GM23338 (cell line): ENCODE measurements at regions not wholly inside any gene's neighbourhood (a gene's known extent, or its start where the extent isn't known, plus 50 kb on each side); places are given as distances from the start of the nearest gene placed in this dataset.

Experiments
- ATAC-seq: fragments of 200-7000 bp; cut with Tn5 transposase; 3 replicates; pipeline ENCODE4 v1.9.1; 2020
- DNase-seq: peaks from one replicate; pipeline ENCODE4 v3.0.0-alpha.2; 2015; ENCODE audit warnings: low spot score
- H2AFZ ChIP-seq: fragments of 200-600 bp; sonication (generic); 2 replicates; pipeline ENCODE4 v1.8.0; 2016; ENCODE audit warnings: antibody characterized with exemption, mild to moderate bottlenecking, moderate library complexity
- H3F3A ChIP-seq: fragments of 200-600 bp; sonication (generic); replicated peaks from 2 replicates; pipeline ENCODE4 v1.8.0; 2017; ENCODE audit warnings: antibody characterized with exemption, mixed run types, low read depth
- H3K27ac ChIP-seq: fragments of 200-600 bp; sonication (generic); 2 replicates; pipeline ENCODE4 v1.6.1; 2016; ENCODE audit warnings: low read depth
- H3K27me3 ChIP-seq: fragments of 200-600 bp; sonication (generic); 2 replicates; pipeline ENCODE4 v1.8.0; 2016; ENCODE audit warnings: mild to moderate bottlenecking, mixed run types, moderate library complexity; ENCODE audit not compliant: insufficient read depth
- H3K36me3 ChIP-seq: fragments of 200-600 bp; sonication (generic); 2 replicates; pipeline ENCODE4 v1.8.0; 2016; ENCODE audit warnings: mild to moderate bottlenecking; ENCODE audit not compliant: insufficient read depth
- H3K4me1 ChIP-seq: fragments of 200-600 bp; sonication (generic); 2 replicates; pipeline ENCODE4 v1.8.0; 2016; ENCODE audit warnings: mild to moderate bottlenecking, moderate library complexity; ENCODE audit not compliant: insufficient read depth
- H3K4me2 ChIP-seq: fragments of 200-600 bp; sonication (generic); 2 replicates; pipeline ENCODE4 v1.7.1; 2017; ENCODE audit warnings: mixed run types
- H3K4me3 ChIP-seq: fragments of 200-600 bp; sonication (generic); 2 replicates; pipeline ENCODE4 v1.6.1; 2016; ENCODE audit warnings: mixed run types
- H3K79me2 ChIP-seq: fragments of 200-600 bp; sonication (generic); replicated peaks from 2 replicates; pipeline ENCODE4 v1.8.0; 2017; ENCODE audit warnings: mild to moderate bottlenecking; ENCODE audit not compliant: insufficient read depth
- H3K9me2 ChIP-seq: fragments of 200-600 bp; sonication (generic); 2 replicates; pipeline ENCODE4 v1.8.0; 2017; ENCODE audit not compliant: insufficient read depth
- H4K20me1 ChIP-seq: fragments of 200-600 bp; sonication (generic); replicated peaks from 2 replicates; pipeline ENCODE4 v1.8.0; 2017; ENCODE audit warnings: mild to moderate bottlenecking; ENCODE audit not compliant: insufficient read depth
- H3K27ac Mint-ChIP-seq: 2 replicates; pipeline ENCODE4 v1.8.0; 2020; ENCODE audit warnings: inconsistent platforms, mild to moderate bottlenecking, moderate library complexity, mixed read lengths
- H3K27me3 Mint-ChIP-seq: 3 replicates; pipeline ENCODE4 v1.8.0; 2022; ENCODE audit warnings: low read depth, mild to moderate bottlenecking, moderate library complexity, mixed read lengths, inconsistent platforms; ENCODE audit not compliant: insufficient read depth, poor library complexity
- H3K36me3 Mint-ChIP-seq: 3 replicates; pipeline ENCODE4 v1.8.0; 2021; ENCODE audit warnings: low read depth, mild to moderate bottlenecking, inconsistent platforms, moderate library complexity, mixed read lengths
- H3K4me1 Mint-ChIP-seq: 3 replicates; pipeline ENCODE4 v1.8.0; 2020; ENCODE audit warnings: mild to moderate bottlenecking, inconsistent platforms, mixed read lengths
- H3K4me3 Mint-ChIP-seq: 3 replicates; pipeline ENCODE4 v1.8.0; 2021; ENCODE audit warnings: moderate library complexity, mild to moderate bottlenecking, inconsistent platforms, mixed read lengths
- H3K9me3 Mint-ChIP-seq: 3 replicates; pipeline ENCODE4 v1.8.0; 2020; ENCODE audit warnings: moderate library complexity, mild to moderate bottlenecking, inconsistent platforms, mixed read lengths
- CREB1 ChIP-seq: fragments of 250-450 bp; sonication (Bioruptor Pico); IDR thresholded peaks from 2 replicates; pipeline ENCODE4 v1.5.0; 2020; ENCODE audit warnings: low read depth, mild to moderate bottlenecking, moderate library complexity
- EZH2 ChIP-seq: fragments of 200-600 bp; sonication (generic); IDR thresholded peaks from one replicate; pipeline ENCODE4 v1.8.0; 2017; ENCODE audit warnings: antibody characterized with exemption, mild to moderate bottlenecking, low read depth; ENCODE audit not compliant: unreplicated experiment
- EZH2phosphoT487 ChIP-seq: fragments of 200-600 bp; sonication (generic); IDR thresholded peaks from one replicate; pipeline ENCODE4 v1.8.1; 2018; ENCODE audit warnings: antibody characterized with exemption; ENCODE audit not compliant: unreplicated experiment
- JUNB ChIP-seq: IDR thresholded peaks from one replicate; pipeline ENCODE4 v1.6.1; 2016; ENCODE audit warnings: antibody characterized with exemption; ENCODE audit not compliant: unreplicated experiment
- NANOG ChIP-seq: IDR thresholded peaks from 2 replicates; pipeline ENCODE4 v1.6.1; 2016; ENCODE audit warnings: antibody characterized with exemption, borderline replicate concordance
- POLR2AphosphoS5 ChIP-seq: IDR thresholded peaks from 2 replicates; pipeline ENCODE4 v1.6.1; 2016; ENCODE audit warnings: antibody characterized with exemption, low read depth
- STAT1 ChIP-seq: IDR thresholded peaks from one replicate; pipeline ENCODE4 v1.6.1; 2016; ENCODE audit warnings: antibody characterized with exemption; ENCODE audit not compliant: unreplicated experiment
- ZNF114 ChIP-seq: fragments of 250-450 bp; sonication (Bioruptor Pico); IDR thresholded peaks from 2 replicates; pipeline ENCODE4 v1.5.0; 2020; ENCODE audit warnings: mild to moderate bottlenecking, moderate library complexity
- ZNF331 ChIP-seq: fragments of 250-450 bp; sonication (Bioruptor Pico); IDR thresholded peaks from 2 replicates; pipeline ENCODE4 v1.5.0; 2020; ENCODE audit warnings: low read depth, mild to moderate bottlenecking, moderate library complexity
- TF ChIP-seq, protein P1 (sequence below), 2 experiments: fragments of 200-600 bp in 1 of 2; sonication (generic) in 1 of 2; conservative IDR thresholded peaks; 2 replicates each; pipeline versions ENCODE4 v1.5.1 to v1.6.1; 2016 to 2017; ENCODE audit warnings: antibody characterized with exemption in 2 of 2, low read depth in 2 of 2, mild to moderate bottlenecking in 2 of 2, moderate library complexity in 1 of 2
- TF ChIP-seq, protein P2 (sequence below): IDR thresholded peaks from 2 replicates; pipeline ENCODE4 v1.6.1; 2016; ENCODE audit warnings: antibody characterized with exemption
- TF ChIP-seq, protein P3 (sequence below): IDR thresholded peaks from one replicate; pipeline ENCODE4 v1.6.1; 2018; ENCODE audit warnings: antibody characterized with exemption; ENCODE audit not compliant: unreplicated experiment

DNA sequence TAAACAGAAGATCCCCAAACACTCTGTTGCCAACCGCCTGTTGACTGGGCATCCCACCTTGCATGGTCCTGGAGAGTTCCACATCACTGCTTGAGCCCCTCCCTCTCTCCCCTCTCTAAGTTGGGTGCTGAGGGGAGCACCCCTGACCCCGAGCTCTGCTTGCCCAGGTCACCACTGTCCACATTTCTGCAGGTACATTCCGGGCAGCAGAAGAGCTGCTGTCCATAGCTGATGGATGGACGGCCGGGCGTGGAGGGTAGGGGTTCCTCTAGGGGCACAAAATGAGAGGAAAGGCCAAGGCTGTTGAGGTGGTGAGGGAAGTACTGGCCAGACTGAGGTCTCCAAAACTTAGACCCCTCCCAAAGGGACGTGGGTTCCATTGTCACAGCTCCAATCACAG is 227.4 kb upstream of the PPP2R2D start (continued):
- TF ChIP-seq NANOG (no peak), EZH2 (no peak), ZNF331 (CRISPR knock-in tag) (no peak)
- TF ChIP-seq, protein P1, sequence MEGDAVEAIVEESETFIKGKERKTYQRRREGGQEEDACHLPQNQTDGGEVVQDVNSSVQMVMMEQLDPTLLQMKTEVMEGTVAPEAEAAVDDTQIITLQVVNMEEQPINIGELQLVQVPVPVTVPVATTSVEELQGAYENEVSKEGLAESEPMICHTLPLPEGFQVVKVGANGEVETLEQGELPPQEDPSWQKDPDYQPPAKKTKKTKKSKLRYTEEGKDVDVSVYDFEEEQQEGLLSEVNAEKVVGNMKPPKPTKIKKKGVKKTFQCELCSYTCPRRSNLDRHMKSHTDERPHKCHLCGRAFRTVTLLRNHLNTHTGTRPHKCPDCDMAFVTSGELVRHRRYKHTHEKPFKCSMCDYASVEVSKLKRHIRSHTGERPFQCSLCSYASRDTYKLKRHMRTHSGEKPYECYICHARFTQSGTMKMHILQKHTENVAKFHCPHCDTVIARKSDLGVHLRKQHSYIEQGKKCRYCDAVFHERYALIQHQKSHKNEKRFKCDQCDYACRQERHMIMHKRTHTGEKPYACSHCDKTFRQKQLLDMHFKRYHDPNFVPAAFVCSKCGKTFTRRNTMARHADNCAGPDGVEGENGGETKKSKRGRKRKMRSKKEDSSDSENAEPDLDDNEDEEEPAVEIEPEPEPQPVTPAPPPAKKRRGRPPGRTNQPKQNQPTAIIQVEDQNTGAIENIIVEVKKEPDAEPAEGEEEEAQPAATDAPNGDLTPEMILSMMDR (conservative IDR thresholded peaks at IDR 0.05; ENCODE audit: low read depth in 2 of 2) = no peak

DNA sequence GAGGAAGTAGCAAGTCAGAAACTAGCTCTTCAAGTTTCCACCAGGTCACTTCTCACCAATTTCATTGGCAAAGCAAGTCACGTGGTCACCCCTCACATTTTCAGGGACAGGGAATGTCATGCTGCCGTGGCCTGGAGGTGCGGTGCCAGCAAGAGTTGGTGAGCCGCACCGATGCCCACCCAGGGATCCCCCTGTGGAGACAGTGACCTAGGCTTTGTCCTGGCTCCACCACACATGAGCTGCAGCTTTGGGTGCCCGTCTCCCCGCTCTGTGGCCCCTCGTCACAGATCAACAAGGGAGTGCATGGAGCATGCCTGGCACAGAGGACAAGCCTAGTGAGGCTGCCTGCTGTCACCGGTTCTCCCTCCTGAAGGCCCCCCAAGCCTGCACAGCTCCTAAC is 226.7 kb upstream of the PPP2R2D start:
- Histone ChIP-seq H4K20me1 (no peaks in the 10 kb centered on the region), H2AFZ (no peak overlapping the region), H3K4me1 (peaks cover 29% of the 10 kb centered on the region), H3K79me2 (no peaks in the 10 kb centered on the region), H3K4me3 (no peak overlapping the region), H3K9me2 (peaks cover 14% of the 10 kb centered on the region), H3K27me3 (no peaks in the 10 kb centered on the region), H3F3A (0 out of 2 replicates have a peak, but pooled peaks cover 7% of the 10 kb centered on the region), H3K27ac (no peak overlapping the region), H3K4me2 (no peak overlapping the region), H3K36me3 (no peaks in the 10 kb centered on the region)
- Mint-ChIP-seq H3K4me3 (no peak overlapping the region), H3K27me3 (peaks cover 19% of the 10 kb centered on the region), H3K27ac (no peak overlapping the region), H3K36me3 (peaks cover 21% of the 10 kb centered on the region), H3K9me3 (peaks cover 25% of the 10 kb centered on the region), H3K4me1 (peaks cover 24% of the 10 kb centered on the region)
- TF ChIP-seq, protein P2, sequence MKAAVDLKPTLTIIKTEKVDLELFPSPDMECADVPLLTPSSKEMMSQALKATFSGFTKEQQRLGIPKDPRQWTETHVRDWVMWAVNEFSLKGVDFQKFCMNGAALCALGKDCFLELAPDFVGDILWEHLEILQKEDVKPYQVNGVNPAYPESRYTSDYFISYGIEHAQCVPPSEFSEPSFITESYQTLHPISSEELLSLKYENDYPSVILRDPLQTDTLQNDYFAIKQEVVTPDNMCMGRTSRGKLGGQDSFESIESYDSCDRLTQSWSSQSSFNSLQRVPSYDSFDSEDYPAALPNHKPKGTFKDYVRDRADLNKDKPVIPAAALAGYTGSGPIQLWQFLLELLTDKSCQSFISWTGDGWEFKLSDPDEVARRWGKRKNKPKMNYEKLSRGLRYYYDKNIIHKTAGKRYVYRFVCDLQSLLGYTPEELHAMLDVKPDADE = no peak
- no peak for TF ChIP-seq EZH2phosphoT487
- TF ChIP-seq POLR2AphosphoS5 = no peak
- ATAC-seq (no peak), DNase-seq (no peak)

DNA sequence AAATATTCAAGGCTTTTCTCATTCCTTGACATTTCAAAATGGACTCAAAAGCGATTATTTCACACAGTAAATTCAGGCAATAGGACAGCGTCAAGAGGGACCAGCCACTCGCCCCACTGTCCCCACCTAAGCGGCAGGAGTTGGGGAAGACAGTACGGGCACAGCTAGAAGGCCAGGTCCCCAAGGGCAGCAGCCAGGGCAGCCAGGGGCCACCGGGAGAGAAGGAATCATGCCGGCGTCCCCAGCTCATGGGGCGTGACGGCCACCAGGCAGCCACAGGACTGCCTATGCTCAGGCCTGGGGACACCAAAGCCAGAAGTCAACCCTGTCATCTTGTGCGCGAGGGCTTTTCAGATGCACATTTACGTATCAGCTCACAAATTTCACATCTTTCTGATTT is 225.7 kb upstream of the PPP2R2D start:
- H3F3A ChIP-seq = 0 out of 2 replicates have a peak, but pooled peaks cover 7% of the 10 kb centered on the region
- H3K9me3 Mint-ChIP-seq = peaks cover 22% of the 10 kb centered on the region
- DNase-seq (no peak), ATAC-seq (no peak)
- no peak overlapping the region; the same call in 1 of the 2 replicates for H2AFZ ChIP-seq
- peaks cover 21% of the 10 kb centered on the region for H3K36me3 Mint-ChIP-seq
- H3K27ac ChIP-seq = no peak overlapping the region
- H3K4me3 ChIP-seq = no peak overlapping the region
- no peaks in the 10 kb centered on the region for H4K20me1 ChIP-seq
- no peaks in the 10 kb centered on the region for H3K27me3 ChIP-seq
- no peaks in the 10 kb centered on the region for H3K36me3 ChIP-seq
- no peak overlapping the region for H3K4me3 Mint-ChIP-seq
- no peak overlapping the region; the same call in 1 of the 2 replicates for H3K27ac Mint-ChIP-seq
- H3K4me1 ChIP-seq = peaks cover 29% of the 10 kb centered on the region
- H3K27me3 Mint-ChIP-seq = peaks cover 21% of the 10 kb centered on the region
- peaks cover 14% of the 10 kb centered on the region for H3K9me2 ChIP-seq
- H3K4me1 Mint-ChIP-seq = peaks cover 24% of the 10 kb centered on the region
- no peak overlapping the region for H3K4me2 ChIP-seq
- no peaks in the 10 kb centered on the region for H3K79me2 ChIP-seq
- no peak for TF ChIP-seq JUNB
- no peak for TF ChIP-seq ZNF114 (CRISPR knock-in tag)
- TF ChIP-seq, protein P2 = no peak
- TF ChIP-seq ZNF331 (CRISPR knock-in tag) = no peak
- TF ChIP-seq, protein P3, sequence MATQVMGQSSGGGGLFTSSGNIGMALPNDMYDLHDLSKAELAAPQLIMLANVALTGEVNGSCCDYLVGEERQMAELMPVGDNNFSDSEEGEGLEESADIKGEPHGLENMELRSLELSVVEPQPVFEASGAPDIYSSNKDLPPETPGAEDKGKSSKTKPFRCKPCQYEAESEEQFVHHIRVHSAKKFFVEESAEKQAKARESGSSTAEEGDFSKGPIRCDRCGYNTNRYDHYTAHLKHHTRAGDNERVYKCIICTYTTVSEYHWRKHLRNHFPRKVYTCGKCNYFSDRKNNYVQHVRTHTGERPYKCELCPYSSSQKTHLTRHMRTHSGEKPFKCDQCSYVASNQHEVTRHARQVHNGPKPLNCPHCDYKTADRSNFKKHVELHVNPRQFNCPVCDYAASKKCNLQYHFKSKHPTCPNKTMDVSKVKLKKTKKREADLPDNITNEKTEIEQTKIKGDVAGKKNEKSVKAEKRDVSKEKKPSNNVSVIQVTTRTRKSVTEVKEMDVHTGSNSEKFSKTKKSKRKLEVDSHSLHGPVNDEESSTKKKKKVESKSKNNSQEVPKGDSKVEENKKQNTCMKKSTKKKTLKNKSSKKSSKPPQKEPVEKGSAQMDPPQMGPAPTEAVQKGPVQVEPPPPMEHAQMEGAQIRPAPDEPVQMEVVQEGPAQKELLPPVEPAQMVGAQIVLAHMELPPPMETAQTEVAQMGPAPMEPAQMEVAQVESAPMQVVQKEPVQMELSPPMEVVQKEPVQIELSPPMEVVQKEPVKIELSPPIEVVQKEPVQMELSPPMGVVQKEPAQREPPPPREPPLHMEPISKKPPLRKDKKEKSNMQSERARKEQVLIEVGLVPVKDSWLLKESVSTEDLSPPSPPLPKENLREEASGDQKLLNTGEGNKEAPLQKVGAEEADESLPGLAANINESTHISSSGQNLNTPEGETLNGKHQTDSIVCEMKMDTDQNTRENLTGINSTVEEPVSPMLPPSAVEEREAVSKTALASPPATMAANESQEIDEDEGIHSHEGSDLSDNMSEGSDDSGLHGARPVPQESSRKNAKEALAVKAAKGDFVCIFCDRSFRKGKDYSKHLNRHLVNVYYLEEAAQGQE = no peak
- no peak for TF ChIP-seq POLR2AphosphoS5
- TF ChIP-seq STAT1 = no peak
- TF ChIP-seq EZH2phosphoT487 = no peak
- no peak for TF ChIP-seq EZH2
- TF ChIP-seq NANOG = no peak
- TF ChIP-seq, protein P1 (conservative IDR thresholded peaks at IDR 0.05; ENCODE audit: low read depth in 2 of 2) = no peak
- no peak for TF ChIP-seq CREB1 (CRISPR knock-in tag)
